ENCODE measurements at regions not wholly inside any gene's neighbourhood (a gene's known extent, or its start where the extent isn't known, plus 50 kb on each side); places are given as distances from the start of the nearest gene placed in this dataset.

DNA sequence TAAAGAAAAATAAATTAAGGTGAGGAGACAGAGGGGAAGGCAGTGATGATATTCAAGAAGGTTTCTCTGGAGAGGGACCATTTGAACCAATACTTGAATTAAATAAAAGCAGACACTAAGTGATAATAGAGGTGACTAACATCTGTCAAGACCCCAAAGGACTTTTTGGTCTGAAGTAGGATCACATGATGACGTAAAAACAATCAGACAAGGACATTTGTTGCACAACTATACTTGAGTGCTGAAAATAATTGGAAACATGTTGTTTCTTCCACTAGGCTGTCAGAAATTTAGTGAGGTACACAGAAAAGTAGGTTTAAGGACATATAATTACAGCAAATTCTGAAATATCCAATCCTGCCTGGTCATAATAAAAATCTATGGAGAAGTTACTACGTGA is 179.5 kb downstream of the WNT5A start:
- TF ChIP-seq TAF1 (IDR thresholded peaks at IDR 0.05; ENCODE audit: borderline replicate concordance, insufficient read depth, low read length): no peak
- no peak for TF ChIP-seq FOXP2 (optimal IDR thresholded peaks at IDR 0.05; ENCODE audit: borderline replicate concordance, extremely low read depth, extremely low read length, insufficient read depth)
- no peak for TF ChIP-seq POLR2AphosphoS5 (IDR thresholded peaks at IDR 0.05; ENCODE audit: low read depth, low read length)
- TF ChIP-seq, protein P1, sequence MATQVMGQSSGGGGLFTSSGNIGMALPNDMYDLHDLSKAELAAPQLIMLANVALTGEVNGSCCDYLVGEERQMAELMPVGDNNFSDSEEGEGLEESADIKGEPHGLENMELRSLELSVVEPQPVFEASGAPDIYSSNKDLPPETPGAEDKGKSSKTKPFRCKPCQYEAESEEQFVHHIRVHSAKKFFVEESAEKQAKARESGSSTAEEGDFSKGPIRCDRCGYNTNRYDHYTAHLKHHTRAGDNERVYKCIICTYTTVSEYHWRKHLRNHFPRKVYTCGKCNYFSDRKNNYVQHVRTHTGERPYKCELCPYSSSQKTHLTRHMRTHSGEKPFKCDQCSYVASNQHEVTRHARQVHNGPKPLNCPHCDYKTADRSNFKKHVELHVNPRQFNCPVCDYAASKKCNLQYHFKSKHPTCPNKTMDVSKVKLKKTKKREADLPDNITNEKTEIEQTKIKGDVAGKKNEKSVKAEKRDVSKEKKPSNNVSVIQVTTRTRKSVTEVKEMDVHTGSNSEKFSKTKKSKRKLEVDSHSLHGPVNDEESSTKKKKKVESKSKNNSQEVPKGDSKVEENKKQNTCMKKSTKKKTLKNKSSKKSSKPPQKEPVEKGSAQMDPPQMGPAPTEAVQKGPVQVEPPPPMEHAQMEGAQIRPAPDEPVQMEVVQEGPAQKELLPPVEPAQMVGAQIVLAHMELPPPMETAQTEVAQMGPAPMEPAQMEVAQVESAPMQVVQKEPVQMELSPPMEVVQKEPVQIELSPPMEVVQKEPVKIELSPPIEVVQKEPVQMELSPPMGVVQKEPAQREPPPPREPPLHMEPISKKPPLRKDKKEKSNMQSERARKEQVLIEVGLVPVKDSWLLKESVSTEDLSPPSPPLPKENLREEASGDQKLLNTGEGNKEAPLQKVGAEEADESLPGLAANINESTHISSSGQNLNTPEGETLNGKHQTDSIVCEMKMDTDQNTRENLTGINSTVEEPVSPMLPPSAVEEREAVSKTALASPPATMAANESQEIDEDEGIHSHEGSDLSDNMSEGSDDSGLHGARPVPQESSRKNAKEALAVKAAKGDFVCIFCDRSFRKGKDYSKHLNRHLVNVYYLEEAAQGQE (IDR thresholded peaks at IDR 0.05; ENCODE audit: insufficient read depth in 1 of 2, low read depth in 2 of 2, low read length in 2 of 2): no peak
- TF ChIP-seq SIN3A (IDR thresholded peaks at IDR 0.05; ENCODE audit: borderline replicate concordance, insufficient read depth, low read length): no peak

DNA sequence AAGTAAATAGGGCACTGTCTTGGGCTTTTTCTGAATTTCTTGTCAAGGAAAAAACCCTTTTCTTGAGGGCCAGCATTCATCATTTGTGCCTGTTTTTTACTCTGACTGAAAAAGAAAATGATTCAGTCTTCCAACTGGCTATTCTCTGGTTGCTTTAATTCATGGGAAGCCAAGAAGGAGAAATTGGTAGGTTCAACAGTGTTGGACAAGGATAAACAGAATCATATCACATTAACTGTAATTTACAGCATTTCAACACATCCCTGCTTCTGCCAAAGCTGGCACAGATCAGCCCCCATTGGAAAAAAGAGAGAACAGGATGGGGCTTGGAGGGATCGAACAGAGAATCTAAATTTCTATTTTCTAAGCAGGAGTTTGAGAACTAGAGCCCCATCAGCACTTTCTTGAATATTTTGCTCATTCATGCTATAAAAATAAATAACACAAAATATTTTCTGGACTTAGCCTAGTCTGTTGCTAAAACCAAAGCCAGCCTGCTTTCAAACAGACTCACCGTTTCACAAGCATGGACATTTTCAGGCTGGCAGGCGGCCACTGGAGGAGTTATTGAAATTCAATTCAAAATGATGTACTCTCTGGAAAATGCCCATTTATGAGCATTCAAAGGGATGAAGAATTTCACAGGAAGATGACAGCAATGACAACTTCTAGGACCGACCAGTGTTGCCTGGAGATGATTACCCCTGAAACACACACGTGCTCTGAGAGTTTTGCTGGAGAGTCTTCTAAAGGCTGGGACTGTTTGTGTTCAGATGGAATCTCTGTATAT is 181.2 kb downstream of the WNT5A start:
- TF ChIP-seq POLR2AphosphoS5 (IDR thresholded peaks at IDR 0.05; ENCODE audit: low read depth, low read length): no peak
- TF ChIP-seq, protein P1 (IDR thresholded peaks at IDR 0.05; ENCODE audit: insufficient read depth in 1 of 2, low read depth in 2 of 2, low read length in 2 of 2): no peak
- no peak for TF ChIP-seq SIN3A (IDR thresholded peaks at IDR 0.05; ENCODE audit: borderline replicate concordance, insufficient read depth, low read length)
- TF ChIP-seq TAF1 (IDR thresholded peaks at IDR 0.05; ENCODE audit: borderline replicate concordance, insufficient read depth, low read length): no peak
- no peak for TF ChIP-seq FOXP2 (optimal IDR thresholded peaks at IDR 0.05; ENCODE audit: borderline replicate concordance, extremely low read depth, extremely low read length, insufficient read depth)

DNA sequence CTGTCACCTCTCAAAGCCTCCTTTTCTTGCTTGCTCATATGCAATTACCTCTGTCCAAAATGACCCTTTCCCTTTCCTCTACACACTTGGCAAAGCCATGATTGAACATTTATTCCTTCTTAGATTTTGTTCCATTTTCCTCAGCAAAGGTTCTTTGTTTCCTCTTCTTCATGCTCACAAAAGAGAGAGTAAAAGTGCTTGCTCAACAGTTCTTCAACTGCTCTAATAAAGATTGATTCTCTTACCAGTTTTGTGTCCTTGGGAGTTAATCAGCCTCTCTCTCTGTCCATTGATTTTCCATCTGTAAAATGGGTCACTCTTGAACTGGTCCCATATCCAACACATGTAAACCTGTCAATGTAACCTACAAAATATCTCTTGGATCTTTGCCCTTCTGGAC is 186.4 kb downstream of the WNT5A start:
- TF ChIP-seq, protein P1 (IDR thresholded peaks at IDR 0.05; ENCODE audit: insufficient read depth in 1 of 2, low read depth in 2 of 2, low read length in 2 of 2): no peak
- no peak for TF ChIP-seq POLR2AphosphoS5 (IDR thresholded peaks at IDR 0.05; ENCODE audit: low read depth, low read length)
- TF ChIP-seq TAF1 (IDR thresholded peaks at IDR 0.05; ENCODE audit: borderline replicate concordance, insufficient read depth, low read length): no peak
- no peak for TF ChIP-seq SIN3A (IDR thresholded peaks at IDR 0.05; ENCODE audit: borderline replicate concordance, insufficient read depth, low read length)
- no peak for TF ChIP-seq FOXP2 (optimal IDR thresholded peaks at IDR 0.05; ENCODE audit: borderline replicate concordance, extremely low read depth, extremely low read length, insufficient read depth)

DNA sequence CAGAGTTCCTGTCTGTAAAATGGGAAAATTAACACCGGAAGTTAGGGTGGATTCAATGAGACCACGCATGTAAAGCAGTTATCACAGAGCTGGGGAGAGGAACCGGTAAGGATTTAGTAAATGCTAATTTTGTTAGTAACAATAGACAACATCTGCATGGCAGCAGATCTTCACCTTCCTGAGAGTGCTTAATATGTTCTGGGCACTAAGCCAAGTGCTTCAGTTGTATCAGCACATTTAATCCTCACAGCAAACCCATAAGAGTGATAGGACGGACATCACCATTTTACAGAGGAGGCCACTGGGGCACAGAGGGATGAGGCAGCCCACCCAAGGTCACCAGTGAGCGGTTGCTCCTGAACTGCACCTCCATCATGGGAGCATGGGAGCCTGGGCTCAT is 189.4 kb downstream of the WNT5A start:
- TF ChIP-seq POLR2AphosphoS5 (IDR thresholded peaks at IDR 0.05; ENCODE audit: low read depth, low read length): no peak
- TF ChIP-seq, protein P1 (IDR thresholded peaks at IDR 0.05; ENCODE audit: insufficient read depth in 1 of 2, low read depth in 2 of 2, low read length in 2 of 2): no peak
- no peak for TF ChIP-seq TAF1 (IDR thresholded peaks at IDR 0.05; ENCODE audit: borderline replicate concordance, insufficient read depth, low read length)
- no peak for TF ChIP-seq FOXP2 (optimal IDR thresholded peaks at IDR 0.05; ENCODE audit: borderline replicate concordance, extremely low read depth, extremely low read length, insufficient read depth)
